ENCODE measurements at regions not wholly inside any gene's neighbourhood (a gene's known extent, or its start where the extent isn't known, plus 50 kb on each side); places are given as distances from the start of the nearest gene placed in this dataset.

DNA sequence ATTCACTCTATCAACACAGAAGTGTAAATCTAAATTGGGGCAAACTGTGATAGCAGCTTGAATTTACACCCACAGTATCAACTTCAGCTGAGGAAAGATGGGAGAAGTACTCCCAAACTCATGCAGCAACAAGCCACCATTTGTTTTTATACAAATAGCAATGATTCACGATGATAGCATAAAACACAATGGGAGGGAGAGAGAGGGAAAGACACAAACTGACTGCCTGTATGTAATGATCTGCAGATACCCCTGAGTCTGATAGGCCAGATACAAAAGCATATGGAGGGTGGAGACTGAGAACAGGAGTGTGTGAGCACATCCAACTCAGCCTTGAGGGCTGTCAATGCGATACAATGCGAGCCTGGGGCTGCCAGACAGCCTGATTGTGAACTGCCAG, 79.2 kb downstream of the CNTN3 start:
- 67 to 88% methylated on average over 3 of the region's 3 CpGs for WGBS, 2 donors
- Histone ChIP-seq H3K27ac (no peak overlapping the region), H3K4me1 (no peaks in the 10 kb centered on the region), H3K27me3 (no peaks in the 10 kb centered on the region), H3K4me3 (no peak overlapping the region), H3K36me3 (no peaks in the 10 kb centered on the region), H3K9me3 (no peaks in the 10 kb centered on the region)
- DNase-seq, result no peak
- TF ChIP-seq, protein P1, sequence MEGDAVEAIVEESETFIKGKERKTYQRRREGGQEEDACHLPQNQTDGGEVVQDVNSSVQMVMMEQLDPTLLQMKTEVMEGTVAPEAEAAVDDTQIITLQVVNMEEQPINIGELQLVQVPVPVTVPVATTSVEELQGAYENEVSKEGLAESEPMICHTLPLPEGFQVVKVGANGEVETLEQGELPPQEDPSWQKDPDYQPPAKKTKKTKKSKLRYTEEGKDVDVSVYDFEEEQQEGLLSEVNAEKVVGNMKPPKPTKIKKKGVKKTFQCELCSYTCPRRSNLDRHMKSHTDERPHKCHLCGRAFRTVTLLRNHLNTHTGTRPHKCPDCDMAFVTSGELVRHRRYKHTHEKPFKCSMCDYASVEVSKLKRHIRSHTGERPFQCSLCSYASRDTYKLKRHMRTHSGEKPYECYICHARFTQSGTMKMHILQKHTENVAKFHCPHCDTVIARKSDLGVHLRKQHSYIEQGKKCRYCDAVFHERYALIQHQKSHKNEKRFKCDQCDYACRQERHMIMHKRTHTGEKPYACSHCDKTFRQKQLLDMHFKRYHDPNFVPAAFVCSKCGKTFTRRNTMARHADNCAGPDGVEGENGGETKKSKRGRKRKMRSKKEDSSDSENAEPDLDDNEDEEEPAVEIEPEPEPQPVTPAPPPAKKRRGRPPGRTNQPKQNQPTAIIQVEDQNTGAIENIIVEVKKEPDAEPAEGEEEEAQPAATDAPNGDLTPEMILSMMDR (IDR thresholded peaks at IDR 0.05), result no peak
- TF ChIP-seq EP300 (IDR thresholded peaks at IDR 0.05), result no peak
- no peak for TF ChIP-seq POLR2A (IDR thresholded peaks at IDR 0.05)
- no peak for TF ChIP-seq POLR2AphosphoS5 (IDR thresholded peaks at IDR 0.05)
- ATAC-seq (ENCODE audit: low FRiP score in 2 of 2), result no peak

DNA sequence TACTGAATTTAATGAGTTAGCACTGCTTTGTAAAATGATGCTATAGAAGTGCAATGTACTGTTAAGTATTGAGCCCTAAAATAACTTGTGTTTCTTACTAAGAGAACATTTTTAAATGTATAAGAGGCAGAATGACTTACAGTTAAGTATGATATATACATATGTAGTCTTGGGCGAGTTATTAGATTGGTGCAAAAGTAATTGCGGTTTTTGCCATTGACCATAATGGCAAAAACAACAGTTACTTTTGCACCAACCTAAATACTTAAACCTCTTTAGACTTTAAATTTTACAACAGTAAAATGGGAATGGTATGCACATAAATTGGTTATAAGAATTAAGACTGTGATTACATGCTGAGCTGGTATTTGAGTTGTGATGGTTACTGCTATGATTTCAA, 79.8 kb downstream of the CNTN3 start:
- TF ChIP-seq POLR2A (IDR thresholded peaks at IDR 0.05), result no peak
- TF ChIP-seq, protein P1 (IDR thresholded peaks at IDR 0.05), result no peak
- no peak for TF ChIP-seq POLR2AphosphoS5 (IDR thresholded peaks at IDR 0.05)
- no peak for TF ChIP-seq EP300 (IDR thresholded peaks at IDR 0.05)
- Histone ChIP-seq H3K36me3 (no peaks in the 10 kb centered on the region), H3K27ac (no peak overlapping the region), H3K4me1 (no peaks in the 10 kb centered on the region), H3K9me3 (no peaks in the 10 kb centered on the region), H3K4me3 (no peak overlapping the region), H3K27me3 (no peaks in the 10 kb centered on the region)
- 88% methylated on average over 2 of the region's 2 CpGs for WGBS, 2 donors
- no peak for ATAC-seq (ENCODE audit: low FRiP score in 2 of 2)
- DNase-seq, result no peak

DNA sequence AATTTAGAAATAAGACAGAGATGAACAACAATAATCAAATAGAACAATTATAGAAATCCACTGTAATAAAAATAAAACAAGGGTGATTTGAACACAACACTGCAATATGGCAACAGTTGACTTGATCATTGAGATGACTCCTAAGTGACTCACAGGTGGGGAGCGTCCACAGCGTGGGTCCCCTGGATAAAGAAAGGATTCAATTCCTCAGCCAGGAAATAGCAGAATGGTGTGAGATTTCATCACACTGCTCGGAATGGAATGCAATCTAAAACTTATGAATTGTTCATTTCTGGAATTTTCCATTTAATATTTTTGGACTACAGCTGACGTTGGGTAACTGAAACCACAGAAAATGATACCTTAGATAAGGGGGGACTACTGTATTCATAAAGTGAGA, 82.0 kb downstream of the CNTN3 start:
- Histone ChIP-seq H3K27ac (no peak overlapping the region), H3K4me3 (no peak overlapping the region), H3K9me3 (no peaks in the 10 kb centered on the region), H3K27me3 (no peaks in the 10 kb centered on the region), H3K36me3 (no peaks in the 10 kb centered on the region), H3K4me1 (no peaks in the 10 kb centered on the region)
- DNase-seq (no peak), ATAC-seq (ENCODE audit: low FRiP score in 2 of 2) (peak in 1 of 2 donors; percentile 73)
- no peak for TF ChIP-seq POLR2AphosphoS5 (IDR thresholded peaks at IDR 0.05)
- TF ChIP-seq POLR2A (IDR thresholded peaks at IDR 0.05), result no peak
- TF ChIP-seq, protein P1 (IDR thresholded peaks at IDR 0.05), result no peak
- TF ChIP-seq EP300 (IDR thresholded peaks at IDR 0.05), result no peak
- 58 to 70% methylated on average over 4 of the region's 4 CpGs for WGBS, 2 donors

DNA sequence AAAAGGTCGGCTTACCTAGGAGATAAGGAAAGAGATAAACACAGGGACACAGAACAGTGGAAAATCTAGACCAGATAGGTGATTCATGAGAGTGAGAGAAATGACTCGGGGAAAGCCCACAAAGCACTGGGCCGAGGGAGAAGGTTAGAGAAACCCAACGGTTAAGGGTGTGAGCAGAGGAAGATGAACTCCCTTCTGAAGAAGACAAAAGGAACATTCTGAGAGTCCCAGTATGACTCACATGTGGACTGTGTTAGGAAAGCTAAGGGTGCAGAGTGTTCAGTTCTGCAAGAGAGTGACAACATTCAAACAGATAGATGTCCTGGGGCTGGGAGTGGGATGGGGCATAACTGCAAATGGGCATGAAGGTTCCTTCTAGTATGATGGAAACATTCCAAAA, 83.0 kb downstream of the CNTN3 start:
- H3K4me1 ChIP-seq, result no peaks in the 10 kb centered on the region
- TF ChIP-seq, protein P1 (IDR thresholded peaks at IDR 0.05), result no peak
- no peak for TF ChIP-seq EP300 (IDR thresholded peaks at IDR 0.05)
- TF ChIP-seq POLR2AphosphoS5 (IDR thresholded peaks at IDR 0.05), result no peak
- TF ChIP-seq POLR2A (IDR thresholded peaks at IDR 0.05), result no peak
- no peaks in the 10 kb centered on the region for H3K27me3 ChIP-seq
- no peak for DNase-seq
- ATAC-seq (ENCODE audit: low FRiP score in 2 of 2), result no peak
- H3K36me3 ChIP-seq, result no peaks in the 10 kb centered on the region
- H3K27ac ChIP-seq, result no peak overlapping the region
- 87 to 90% methylated on average over 4 of the region's 4 CpGs for WGBS, 2 donors
- no peak overlapping the region for H3K4me3 ChIP-seq
- H3K9me3 ChIP-seq, result no peaks in the 10 kb centered on the region

DNA sequence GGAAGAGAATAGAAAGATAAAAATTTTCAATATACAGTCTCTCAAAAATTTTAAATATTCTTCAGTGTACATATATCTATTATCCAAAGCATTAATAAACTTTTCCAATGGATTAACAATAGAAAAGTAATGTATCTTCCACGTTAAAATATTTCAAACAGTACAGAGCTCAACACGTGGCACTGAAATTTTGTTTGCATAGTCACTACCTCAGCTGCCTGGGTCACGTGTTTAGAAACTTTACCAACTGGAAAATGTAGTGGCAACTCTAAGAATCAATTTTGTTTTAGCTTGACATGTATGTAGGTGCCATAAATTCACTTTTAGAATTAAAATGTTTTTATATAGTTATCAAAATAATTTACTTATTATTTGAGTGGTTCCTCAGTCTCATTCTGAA, 85.3 kb downstream of the CNTN3 start:
- H3K4me3 ChIP-seq, result no peak overlapping the region
- DNase-seq, result no peak
- no peak overlapping the region for H3K27ac ChIP-seq
- no peaks in the 10 kb centered on the region for H3K9me3 ChIP-seq
- TF ChIP-seq, protein P1 (IDR thresholded peaks at IDR 0.05), result no peak
- TF ChIP-seq EP300 (IDR thresholded peaks at IDR 0.05) (no peak), POLR2AphosphoS5 (IDR thresholded peaks at IDR 0.05) (no peak), POLR2A (IDR thresholded peaks at IDR 0.05) (no peak)
- 55 to 65% methylated on average over 3 of the region's 3 CpGs for WGBS, 2 donors
- no peaks in the 10 kb centered on the region for H3K27me3 ChIP-seq
- H3K4me1 ChIP-seq, result no peaks in the 10 kb centered on the region
- H3K36me3 ChIP-seq, result no peaks in the 10 kb centered on the region
- ATAC-seq (ENCODE audit: low FRiP score in 2 of 2), result no peak

Measured in upper lobe of left lung (tissue), 6 donors.